ENCODE measurements at regions not wholly inside any gene's neighbourhood (a gene's known extent, or its start where the extent isn't known, plus 50 kb on each side); places are given as distances from the start of the nearest gene placed in this dataset.

- TF ChIP-seq POLR2A (IDR thresholded peaks at IDR 0.05; ENCODE audit: low read depth) (no peak), CTCF (IDR thresholded peaks at IDR 0.05) (no peak), POLR2AphosphoS5 (IDR thresholded peaks at IDR 0.05) (no peak), EP300 (IDR thresholded peaks at IDR 0.05) (no peak)
Observed at GRCh38 chr6:95511404-95511803, 65.9 kb upstream of the MANEA start.
